Limb (tissue), 2 donors: ENCODE measurements at regions not wholly inside any gene's neighbourhood (a gene's known extent, or its start where the extent isn't known, plus 50 kb on each side); places are given as distances from the start of the nearest gene placed in this dataset.
"Not testable (repeated sequence)": the region's sequence is repeated elsewhere in the genome, so short reads cannot be mapped to it uniquely, and the experiment has no call there.

Source experiments
- DNase-seq, 2 donors: peaks; one replicate each; pipeline ENCODE4 v3.0.0-alpha.2; 2016; ENCODE audit errors: extremely low spot score in 2 of 2

DNA sequence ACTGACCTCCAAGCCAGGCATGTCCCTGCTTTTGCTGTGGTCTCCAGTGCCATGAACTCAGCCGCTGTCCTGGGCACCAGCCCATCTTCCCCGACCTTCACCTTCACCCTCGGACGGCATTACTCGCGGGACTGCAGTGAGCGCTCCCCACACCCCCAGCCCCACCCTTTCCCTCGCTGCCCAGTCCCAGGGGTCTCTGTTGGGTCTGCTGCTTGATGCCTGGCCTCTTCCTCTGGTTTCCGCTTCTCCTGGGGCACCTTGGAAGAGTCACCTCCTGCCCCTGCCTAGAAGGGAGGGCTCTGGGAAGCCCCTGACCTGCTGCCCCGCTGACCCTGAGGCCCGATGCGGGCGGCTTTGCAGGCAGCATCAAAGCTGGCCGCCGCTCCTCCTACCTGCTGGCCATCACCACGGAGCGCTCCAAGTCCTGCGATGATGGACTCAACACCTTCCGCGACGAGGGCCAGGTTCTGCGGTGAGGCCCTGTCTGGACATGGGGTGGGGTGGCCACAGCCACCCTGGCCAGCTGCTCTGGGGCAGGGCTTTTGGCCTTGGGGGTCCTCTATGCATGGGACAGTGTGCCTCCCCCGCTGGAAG, 102.3 kb downstream of the ZNF267 start:
- not testable (repeated sequence) for DNase-seq

DNA sequence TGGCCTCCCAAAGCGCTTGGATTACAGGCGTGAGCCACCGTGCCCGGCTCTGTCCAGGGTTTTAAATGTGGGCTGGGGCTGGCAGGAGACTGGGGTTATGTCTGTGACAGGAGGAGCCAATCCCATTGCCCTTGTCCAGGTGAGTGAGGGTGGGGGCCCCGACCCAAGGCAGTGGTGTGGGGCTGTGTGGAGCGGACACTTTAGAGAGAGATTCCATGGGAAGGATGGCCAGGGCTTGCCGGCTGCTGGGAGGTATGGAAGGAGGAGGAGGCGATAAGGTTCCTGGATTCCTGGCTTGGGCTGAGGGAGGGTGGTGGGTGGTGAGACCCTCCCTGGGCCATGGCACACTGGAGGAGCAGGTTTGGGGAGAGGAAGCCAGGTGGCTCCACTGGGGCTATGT, 104.9 kb downstream of the ZNF267 start:
- DNase-seq = not testable (repeated sequence)

DNA sequence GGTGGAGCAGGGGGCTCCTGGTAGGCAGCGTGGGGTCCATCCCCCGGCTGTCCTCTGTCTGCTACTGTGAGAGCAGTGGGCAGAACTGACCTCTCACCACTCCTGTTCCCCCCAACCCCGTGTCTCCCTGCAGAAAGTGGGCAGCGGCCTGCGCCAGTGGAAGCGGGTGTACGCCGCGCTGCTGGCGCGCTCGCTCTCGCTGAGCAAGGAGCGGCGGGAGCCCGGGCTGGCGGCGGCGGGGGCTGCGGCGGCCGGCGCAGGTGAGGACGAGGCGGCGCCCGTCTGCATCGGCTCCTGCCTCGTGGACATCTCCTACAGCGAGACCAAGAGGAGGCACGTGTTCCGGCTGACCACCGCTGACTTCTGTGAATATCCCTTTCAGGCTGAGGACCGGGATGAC, 108.1 kb downstream of the ZNF267 start:
- DNase-seq = not testable (repeated sequence)

DNA sequence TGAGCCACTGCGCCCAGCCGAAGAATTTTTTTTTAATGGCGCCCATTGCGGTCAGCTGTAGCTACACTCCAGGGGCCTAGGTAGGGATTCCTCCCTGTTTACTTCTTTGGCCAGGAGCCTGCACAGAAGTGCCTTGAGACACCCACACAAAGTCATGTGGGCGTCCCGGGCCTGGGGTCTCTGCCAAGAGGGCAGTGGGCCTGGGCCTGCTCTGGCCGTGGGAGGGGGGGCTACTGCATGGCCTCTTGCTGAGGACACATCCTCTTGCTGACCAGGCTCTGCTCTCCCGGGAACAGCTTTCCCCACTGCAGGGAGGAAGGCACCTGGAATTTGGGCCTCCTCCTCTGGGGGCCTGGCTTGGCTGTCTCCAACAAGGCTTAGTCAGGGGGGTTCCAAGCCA, 109.4 kb downstream of the ZNF267 start:
- not testable (repeated sequence) for DNase-seq

DNA sequence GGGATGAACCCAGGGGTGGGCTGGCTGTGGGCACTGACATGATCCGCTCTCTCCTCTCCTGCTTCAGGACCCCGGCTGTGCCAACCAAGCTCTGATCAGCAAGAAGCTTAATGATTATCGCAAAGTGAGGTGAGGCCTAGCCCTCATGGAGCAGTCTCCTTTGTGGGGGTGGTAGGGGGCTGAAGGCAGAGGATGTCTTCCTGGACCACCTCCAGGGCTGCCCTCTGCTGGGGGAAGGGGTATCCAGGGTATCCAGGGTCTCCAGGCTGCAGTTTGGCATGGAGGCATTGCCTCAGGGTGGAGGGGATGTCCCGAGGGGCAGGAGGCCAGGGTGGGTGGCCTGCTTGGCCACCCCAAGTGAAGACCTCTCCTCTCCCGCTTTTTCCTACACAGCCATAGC, 110.1 kb downstream of the ZNF267 start:
- not testable (repeated sequence) for DNase-seq

DNA sequence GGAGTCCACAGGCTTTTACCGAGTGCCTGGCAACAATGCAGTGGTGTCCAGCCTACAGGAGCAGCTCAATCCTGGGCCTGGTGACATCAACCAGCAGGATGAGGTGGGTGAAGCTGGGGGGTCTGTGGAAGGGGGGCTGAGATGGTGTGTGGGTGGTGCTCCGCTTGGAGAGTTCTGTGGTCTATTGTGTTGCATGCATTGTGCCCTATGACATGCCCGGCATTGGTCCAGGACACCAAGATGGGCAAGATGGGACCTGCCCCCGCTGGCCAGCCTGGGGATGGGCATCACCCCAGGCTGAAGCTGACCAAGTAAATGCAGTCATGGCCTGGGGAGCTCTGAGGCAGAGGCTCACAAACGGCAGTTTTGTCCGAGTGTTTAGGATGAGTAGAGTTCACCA, 113.3 kb downstream of the ZNF267 start:
- DNase-seq = not testable (repeated sequence)

DNA sequence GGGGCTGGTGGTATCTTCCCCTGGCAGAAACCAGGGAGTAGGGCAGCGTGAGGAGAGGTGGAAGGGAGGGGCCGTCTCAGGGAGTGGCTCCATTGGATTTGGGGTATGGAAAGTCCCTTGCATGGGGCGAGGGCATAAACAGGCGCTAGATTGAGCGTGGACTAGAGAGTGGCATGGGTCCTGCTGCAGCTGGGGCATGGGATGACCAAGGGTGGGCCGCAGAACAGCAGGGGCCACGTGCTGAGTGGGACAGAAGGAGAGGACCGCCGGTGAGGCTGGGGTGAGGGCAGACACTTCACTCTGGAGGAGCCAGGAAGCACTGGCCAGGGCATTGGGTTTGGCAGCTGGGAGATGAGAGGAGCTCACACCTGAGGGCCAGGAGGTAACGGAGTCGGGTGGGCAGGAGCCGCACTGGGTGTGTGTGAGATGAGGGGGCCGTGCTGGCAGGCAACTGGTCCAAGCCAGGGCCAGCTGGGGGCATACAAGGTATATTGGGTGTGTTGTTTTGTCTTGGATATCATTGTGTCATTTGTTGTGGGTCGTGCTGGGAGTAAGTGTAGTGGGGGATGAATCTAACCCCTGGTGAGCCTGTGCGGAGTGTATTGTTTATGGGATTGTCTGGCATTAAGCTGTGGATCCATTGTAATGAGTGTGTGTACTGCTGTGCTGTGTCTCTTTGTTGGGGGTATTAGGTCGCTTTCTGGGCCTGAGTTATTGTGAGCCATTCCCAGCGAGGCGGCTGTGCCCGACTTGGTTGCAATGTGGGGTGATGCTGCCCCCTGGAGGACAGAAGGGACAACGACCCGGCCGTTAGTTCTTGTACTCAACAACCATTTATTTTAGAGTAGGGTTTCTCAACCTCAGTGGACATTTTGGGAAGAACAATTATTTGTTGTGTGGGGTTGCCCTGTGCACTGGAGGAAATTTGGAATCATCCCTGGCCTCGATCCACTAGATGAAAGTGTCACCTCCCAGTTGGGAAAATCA, 115.3 kb downstream of the ZNF267 start:
- DNase-seq = not testable (repeated sequence)

DNA sequence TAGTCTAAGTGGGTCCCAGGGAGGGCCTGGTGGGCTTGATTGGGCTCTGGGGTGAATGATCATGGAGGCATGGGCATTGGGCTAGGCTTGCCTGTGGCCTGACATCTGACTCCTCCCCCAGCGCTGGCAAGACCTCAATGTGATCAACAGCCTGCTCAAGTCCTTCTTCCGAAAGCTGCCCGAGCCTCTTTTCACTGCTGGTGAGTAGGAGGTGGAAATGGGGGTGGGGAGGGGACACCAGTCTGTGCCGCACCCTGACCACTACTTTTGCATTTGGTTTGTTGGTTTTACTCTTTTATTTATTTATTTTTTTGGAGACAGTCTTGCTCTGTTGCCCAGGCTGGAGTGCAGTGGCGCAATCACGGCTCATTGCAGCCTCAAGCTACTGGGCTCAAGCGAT, 116.7 kb downstream of the ZNF267 start:
- not testable (repeated sequence) for DNase-seq

DNA sequence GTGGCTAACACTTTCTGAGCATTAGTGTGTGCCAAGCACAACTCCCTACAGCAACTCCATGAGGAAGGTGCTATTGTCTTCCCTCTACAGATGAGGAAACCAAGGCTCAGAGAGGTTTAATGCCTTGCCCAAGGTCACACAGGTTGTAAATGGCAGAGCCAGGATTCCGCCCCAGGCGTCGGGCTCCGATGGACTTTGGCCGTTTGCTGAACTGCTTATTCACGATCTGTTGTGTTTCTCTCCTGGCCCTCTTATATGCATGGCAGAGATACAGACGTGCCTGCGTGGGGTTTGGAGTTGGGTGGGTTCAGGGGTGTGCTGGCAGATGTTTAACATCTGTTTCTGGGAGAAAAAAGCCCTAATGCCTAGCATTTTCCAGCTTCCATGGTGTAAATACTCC, 117.4 kb downstream of the ZNF267 start:
- not testable (repeated sequence) for DNase-seq

DNA sequence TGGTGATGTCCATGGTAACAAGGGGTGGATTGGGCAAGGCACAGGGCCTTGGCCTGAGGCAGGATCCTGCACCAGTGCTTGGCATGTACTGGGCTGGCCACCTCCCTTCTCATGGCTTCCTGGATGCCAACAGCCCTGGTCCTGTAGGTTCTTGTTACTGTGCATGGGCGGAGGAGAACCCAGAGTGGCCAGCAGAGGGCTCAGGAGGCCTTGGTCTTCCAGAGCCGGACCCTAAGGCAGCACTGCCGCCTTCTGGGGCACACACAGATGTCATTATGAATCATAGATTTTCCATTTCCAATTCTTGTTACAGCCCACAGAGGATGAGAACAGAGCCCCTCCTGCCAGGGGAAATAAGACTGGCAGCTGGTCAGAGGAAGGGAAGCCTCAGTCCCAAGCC, 122.7 kb downstream of the ZNF267 start:
- not testable (repeated sequence) for DNase-seq

DNA sequence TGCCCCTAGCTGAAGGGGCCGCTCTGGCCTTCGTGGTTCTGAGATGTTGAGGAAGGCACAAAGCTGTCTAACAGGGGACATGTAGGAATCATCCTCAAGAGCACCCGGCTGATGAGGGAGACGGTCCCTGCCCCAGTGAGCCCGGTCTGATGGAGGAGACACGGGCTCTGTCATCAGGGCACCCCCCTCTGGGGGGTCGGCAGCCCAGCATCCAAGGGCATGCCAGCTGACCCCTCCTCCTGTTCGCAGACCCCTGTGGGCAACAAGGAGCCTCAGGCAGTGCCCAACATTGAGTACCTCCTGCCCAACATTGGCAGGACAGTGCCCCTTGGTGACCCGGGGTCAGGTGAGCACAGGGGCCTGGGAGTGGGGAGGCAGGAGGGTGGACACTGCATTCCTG, 128.9 kb downstream of the ZNF267 start:
- DNase-seq = not testable (repeated sequence)

DNA sequence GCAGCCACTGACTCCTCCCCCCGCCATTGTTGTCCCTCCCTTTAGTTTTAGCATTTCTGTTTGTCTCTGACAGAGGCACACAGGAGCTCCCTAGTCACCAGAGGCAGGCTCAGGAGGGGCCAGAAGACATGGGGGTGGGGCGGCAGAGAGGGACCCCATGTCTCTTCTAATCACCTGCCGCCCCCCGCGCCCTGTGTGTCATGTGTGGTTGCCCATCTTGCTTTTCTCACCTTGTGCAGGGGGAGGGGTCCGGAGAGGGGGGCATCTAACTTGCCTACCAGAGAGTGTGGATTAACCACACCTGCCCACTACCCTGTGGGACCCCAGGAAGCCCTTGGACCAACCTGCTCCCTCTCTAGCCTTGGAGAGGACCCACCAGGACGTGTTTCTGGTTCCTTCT, 130.2 kb downstream of the ZNF267 start:
- not testable (repeated sequence) for DNase-seq

DNA sequence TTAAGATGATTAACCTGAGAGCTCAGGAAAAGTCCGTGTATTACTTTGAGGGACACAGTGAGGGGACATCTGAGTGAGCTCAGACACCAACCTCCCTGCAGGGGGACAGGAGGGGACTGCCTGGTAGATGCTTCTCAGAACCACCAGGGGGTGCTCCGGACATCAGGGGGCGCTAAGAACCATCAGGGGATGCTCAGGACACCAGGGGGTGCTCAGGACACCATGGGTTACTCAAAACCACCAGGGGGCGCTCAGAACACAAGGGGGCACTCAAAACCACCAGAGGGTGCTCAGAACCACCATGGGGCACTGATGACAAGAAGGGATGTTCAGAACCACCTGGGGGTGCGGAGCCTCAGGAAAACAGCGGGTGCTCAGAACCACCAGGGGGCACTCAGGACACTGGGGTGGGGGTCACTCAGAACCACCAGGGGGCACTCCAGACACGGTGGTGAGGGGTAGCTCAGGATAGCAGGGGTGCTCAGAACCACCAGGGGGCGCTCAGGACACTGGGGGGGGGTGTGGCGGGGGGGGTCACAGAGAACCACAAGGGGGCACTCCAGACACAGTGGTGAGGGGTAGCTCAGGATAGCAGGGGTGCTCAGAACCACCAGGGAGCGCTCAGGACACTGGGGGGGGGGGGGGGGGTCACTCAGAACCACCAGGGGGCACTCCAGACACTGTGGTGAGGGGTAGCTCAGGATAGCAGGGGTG, 165.3 kb downstream of the ZNF267 start:
- not testable (repeated sequence) for DNase-seq

DNA sequence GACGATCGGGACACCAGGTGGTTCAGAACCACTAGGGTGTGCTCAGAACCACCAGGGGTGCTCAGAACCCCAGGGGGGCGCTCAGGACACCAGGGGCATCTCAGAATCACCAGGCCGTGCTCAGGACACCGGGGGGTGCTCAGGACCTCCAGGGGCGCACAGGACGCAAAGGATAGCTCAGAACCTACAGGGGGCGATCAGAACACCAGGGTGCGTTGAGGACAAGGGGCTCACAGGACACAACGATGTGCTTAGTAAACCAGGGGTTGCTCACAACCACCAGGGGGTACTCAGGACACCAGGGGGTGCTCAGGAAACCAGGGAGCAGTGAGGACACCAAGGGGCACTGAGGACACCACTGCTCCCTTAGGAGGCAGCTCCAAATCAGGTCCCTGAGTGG, 166.3 kb downstream of the ZNF267 start:
- not testable (repeated sequence) for DNase-seq

DNA sequence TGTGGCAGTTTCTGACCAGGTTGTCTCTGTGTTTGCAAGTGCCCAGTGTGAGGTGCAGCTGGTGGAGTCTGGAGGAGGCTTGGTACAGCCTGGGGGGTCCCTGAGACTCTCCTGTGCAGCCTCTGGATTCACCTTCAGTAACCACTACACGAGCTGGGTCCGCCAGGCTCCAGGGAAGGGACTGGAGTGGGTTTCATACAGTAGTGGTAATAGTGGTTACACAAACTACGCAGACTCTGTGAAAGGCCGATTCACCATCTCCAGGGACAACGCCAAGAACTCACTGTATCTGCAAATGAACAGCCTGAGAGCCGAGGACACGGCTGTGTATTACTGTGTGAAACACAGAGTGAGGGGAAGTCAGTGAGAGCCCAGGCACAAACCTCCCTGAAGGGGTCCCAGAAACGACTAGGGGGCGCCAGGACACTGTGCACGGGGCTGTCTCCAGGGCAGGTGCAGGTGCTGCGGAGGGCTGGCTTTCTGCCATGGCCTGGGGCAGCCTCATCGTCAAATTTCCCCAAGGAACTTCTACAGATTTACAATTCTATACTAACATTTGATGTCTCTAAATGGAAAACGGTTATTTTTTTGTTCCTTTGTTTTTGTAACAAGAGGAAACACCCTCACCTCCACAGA, 187.0 kb upstream of the TP53TG3D start:
- not testable (repeated sequence) for DNase-seq

DNA sequence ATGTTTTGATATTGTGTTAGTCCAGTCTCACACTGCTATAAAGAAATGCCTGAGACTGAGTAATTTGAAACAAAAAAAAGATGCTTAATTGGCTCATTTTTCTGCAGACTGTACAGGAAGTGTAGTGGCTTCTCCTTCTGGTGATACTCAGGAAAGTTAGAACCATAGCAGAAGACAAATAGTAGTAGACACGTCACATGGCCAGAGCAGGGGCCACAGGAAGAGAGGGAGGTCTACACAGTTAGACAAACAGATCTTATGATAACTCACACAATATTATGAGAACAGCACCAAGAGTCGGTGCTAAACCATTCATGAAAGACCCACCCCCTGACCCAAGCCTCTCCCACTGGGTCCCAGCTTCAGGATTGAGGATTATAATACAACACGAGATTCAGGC, 181.5 kb upstream of the TP53TG3D start:
- DNase-seq = not testable (repeated sequence)

DNA sequence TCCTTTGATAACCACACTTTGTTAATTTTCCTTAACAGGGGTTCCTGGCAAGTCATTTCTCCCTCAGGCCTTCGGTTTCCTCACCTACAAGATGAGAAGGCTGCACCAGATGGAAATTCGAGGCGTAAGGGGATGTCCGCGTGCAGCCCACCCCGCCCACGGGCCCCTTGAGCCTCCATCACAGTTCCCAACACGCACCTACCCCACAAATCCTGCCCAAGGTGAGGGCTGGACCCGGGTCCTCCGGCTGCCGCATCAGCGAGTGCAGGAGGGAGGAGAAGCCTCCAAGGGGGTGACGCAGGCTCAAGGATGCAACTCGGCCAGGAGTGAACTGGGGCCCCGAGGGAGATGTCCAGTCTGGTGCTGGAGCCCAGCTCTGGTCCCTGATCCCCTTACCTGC, 169.2 kb upstream of the TP53TG3D start:
- not testable (repeated sequence) for DNase-seq

DNA sequence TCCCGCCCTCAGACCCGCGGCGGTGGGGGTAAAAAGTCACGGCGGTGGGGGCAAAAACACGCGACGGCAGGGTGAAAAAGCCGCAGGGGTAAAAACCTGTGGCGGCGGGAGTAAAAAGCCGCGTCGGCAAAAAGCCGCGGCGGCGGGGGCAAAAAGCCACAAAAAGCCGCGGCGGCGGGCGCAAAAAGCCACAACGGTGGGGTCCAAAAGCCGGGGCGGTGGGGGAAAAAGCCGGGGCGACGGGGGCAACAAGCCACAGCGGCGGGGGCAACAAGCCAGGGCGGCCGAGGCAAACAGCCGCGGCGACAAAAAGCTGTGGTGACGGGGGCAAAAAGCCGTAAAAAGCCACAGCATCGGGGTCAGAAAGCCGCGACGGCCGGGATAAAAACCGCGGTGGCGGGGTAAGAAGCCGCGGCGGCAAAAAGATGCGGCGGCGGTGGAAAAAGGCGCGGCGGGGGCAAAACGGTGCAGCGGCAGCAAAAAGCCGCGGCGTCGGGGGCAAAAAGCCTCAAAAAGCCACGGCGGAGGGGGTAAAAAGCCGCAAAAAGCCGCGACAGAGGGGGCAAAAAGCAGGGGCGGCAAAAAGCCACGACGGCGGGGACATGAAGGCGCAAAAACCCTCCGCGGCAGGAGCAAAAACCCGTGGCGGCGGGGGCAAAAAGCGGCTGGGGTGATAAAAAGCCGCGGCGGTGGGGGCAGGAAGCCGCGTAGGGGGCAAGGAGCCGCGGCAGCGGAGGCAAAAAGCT, 168.3 kb upstream of the TP53TG3D start:
- DNase-seq = not testable (repeated sequence)

DNA sequence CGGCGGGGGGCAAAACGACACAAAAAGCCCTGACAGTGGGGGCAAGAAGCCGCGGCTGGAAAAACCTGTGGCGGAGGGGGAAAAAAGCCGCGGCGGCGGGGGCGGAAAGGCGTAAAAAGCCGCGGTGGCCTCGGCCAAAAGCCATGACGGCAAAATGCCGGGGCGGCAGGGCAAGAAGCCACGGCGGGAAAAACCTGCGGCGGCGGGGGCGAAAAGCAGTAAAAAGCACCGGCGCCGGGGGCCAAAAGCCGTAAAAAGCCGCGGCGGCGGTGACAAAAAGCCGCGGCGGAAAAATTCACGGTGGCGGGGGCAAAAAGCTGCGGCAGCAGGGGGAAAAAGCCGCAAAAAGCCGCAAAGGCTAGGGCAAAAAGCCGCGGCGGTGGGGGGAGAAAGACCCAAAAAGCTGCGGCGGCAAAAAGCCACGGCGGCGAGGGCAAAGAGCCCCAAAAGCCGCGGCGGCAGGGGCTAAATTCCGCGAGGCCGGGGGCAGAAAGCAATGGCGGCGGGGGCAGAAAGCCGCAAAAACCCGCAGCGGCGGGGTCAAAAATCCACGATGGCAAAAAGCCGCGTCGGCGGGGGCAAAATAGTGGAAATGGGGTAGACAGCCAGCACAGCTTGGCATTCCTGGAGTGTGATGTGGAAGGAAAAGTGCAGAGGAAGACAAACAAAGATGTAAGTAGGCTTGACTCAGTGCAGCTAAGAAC, 167.5 kb upstream of the TP53TG3D start:
- peak in 1 of 2 donors; percentile 5 for DNase-seq

DNA sequence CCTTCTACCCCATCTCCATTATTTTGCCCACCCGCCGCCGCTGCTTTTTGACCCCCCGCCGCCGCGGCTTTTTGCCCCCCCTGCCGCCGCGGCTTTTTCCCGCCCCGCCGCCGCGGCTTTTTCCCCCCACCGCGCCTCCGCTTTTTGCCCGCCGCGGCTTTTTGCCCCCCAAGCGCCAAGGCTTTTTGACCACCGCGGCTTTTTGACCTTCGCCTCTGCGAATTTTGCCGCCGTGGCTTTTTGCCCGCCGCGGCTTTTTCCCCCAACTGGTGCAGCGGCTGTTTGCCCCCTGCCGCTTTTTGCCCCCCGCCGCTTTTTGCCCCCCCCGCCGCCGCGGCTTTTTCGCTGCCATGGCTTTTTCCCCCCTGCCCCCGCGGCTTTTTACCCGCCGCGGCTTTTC, 137.5 kb upstream of the TP53TG3D start:
- peak in 1 of 2 donors; percentile 8 for DNase-seq
